ENCODE measurements at regions not wholly inside any gene's neighbourhood (a gene's known extent, or its start where the extent isn't known, plus 50 kb on each side); places are given as distances from the start of the nearest gene placed in this dataset.
A peak's percentile ranks its signal among the peaks of the same experiment; 100 is the strongest.

GRCh38 chr2:235170016-235170415 lies 218.2 kb downstream of the SH3BP4 start:
- DNase-seq (ENCODE audit: low read depth), result peak; percentile 87

DNA sequence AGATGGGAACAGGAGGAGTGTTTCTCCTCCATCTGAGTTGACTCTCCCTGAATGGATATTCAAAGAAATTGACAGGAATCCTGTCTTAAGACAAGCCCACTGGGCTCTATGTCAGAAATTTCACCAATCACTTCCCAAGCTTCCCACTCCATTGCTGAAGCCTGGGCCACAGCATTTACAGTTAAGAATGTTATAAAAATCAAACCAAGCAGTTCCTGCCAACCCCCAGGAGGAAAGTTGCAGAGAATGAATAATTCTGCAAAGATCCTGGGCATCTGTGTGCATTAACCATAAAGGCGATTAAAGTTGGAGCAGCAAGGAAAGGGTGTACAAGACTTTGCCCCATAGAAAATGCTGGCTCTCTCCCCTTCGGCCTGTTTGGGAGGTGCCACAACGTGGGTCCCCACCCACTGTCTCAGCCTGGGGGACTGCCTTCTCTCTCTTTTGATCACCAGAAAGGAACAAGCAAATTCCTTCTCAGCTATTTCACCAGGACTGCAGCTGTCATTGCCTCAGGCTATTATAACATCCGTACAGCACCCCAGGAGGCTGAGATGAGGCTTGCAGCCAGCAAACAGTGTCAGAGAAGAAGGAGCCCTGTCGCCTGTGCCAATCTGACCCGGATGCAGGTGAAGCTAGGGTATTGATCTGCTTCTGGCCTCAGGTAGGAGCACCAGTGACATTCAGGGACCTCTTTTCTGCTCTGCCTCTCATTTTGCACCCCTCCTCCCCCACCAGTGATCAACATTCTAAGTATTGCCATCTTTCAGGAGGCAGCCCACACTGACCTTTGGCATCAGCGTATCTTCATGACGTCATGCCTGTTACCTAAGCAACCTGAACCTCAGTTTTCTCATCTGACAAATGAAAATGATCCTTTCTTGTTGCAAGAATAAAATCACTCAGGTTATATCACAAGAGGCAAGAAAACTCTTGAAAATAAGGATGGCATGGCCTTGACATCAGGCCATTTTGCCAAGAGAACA lies 219.0 kb downstream of the SH3BP4 start:
- DNase-seq (ENCODE audit: low read depth), result peak; percentile 94

DNA sequence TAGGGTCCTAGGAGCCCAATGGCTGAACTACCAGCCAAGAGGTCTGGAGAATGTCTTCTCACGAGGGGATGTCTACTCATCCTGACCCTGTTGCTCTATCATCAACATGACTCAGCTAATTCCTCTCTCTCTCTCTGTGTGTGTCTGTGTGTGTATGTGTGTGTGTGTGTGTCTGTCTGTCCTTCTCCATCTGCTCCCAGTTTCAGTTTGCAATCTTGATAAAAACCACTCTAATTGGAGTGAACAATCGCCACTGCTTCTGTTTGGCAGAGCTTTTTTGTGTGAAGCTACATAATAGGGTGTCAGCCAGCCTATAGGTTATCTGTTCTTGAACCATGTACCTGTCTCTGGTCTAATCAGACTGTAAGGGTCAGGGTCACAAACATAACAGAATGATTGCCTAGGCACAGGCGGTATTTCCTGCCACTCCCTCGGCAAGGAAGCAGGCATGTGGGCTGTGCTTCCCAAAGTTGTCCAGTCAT lies 219.8 kb downstream of the SH3BP4 start:
- peak; percentile 89 for DNase-seq (ENCODE audit: low read depth)

DNA sequence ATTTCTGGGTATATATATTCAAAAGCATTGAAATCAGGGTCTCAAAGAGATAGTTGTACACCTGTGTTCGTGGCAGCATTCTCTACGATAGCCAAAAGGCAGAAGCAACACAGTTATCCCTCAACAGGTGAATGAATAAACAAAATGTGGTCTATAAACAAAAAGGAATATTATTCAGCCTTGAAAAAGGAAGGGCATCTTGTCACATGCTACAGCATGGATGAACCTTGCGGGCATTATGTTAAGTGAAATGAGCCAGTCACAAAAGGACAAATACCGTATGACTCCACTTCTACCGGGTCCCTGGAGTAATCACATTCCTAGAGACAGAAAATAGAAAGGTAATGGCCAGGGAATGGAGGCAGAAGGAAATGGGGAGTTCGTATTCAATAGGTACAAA lies 228.8 kb downstream of the SH3BP4 start:
- DNase-seq (ENCODE audit: low read depth), result no peak

- peak; percentile 19 for DNase-seq (ENCODE audit: low read depth)
These were observed 232.0 kb downstream of the SH3BP4 start for GRCh38 chr2:235183786-235184185.

DNA sequence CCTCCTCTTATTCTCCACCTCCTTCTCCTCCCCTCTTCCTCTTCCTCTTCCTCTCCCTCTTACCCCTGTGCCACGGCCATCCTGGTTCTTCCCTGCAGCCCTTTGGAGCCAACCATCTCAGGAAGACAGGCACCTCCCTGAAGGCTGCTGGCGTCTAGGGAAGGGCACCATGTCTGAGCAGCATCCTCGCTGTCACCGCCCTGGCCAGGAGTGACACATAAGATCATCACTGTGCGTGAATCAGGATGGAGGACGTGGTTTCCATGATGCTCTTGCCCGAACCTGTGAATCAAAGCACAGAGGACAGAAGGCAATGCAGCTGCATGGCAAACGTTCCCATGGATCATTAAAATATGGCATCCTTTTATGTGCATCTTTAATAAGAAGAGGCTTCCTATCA lies 236.0 kb downstream of the SH3BP4 start:
- no peak for DNase-seq (ENCODE audit: low read depth)

- no peak for DNase-seq (ENCODE audit: low read depth)
These were observed 239.7 kb downstream of the SH3BP4 start for GRCh38 chr2:235191486-235191885.

GRCh38 chr2:235191978-235192377 lies 240.2 kb downstream of the SH3BP4 start:
- DNase-seq (ENCODE audit: low read depth), result no peak

DNA sequence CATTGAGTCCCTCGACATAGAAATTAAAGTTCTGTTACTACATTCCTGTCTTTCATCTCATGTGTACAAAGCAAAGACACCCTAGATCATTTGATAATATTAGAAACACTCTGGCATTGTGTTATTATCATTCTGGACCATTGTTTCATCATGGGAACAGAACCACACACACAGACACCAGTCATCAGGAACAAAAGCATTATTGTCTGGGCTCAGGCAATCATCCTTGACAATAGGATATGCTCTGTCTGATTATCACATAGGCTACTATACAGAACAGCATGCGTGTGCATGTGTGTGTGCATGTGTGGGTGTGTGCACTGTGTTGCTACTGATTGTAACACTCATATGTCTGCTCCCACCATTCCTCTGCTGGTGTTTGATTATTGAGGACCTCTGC lies 242.5 kb downstream of the SH3BP4 start:
- no peak for DNase-seq (ENCODE audit: low read depth)

DNA sequence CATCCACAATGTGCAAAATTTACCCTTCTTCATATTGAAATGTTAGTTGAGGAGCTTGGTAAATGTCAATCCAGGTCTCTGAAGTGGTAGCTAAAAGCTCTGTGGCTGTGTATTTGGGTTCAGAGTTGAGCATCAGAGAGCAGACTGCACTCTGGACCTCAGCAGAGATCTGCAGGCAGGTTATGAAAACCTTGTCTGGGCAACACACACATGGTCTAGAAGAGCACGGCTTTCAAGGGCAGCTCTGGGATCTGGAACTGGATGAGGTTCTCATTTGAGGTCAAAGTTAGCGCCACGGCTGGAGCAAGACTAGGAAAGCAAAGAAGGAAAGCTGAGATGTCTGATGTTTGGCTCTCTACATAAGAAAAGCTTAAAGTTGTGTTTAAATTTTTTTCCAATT lies 243.0 kb downstream of the SH3BP4 start:
- no peak for DNase-seq (ENCODE audit: low read depth)

DNA sequence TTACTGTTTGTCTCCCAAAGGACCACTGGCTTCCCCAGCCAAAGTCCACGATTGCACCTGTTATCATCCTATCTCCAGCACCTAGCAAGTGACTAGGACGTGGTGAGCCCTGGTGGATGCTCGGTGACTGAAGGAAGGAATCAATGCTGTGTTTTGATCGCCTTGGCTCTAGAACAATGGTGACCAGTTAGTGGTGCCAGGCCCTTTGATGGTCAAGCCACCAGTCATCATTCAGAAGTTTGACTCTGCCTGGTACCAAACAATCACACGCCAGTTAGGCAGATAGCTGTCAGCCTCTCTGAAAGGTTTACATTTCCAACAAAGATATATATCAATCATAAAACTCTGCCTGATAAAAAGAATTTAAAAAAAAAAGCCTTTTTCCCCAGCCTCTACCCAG lies 244.1 kb downstream of the SH3BP4 start:
- no peak for DNase-seq (ENCODE audit: low read depth)

DNA sequence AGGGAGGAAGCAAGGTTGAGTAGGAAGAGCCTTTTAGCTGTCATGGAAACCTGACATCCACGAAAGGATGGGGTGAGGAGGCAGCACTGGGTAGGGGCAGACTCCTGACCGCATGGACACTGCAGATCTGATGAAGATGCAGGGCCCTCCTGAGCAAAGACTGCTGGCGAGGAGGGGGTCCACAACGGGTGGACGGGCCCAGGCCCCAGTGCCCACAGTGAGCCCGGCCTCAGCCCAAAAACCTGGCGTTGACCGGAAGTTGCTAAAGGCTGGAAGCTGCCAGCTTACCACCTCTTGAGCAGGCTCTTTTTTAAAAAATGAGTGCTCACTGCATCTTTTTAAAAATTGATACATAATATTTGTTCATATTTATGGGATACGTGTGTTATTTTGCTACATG lies 247.3 kb downstream of the SH3BP4 start:
- no peak for DNase-seq (ENCODE audit: low read depth)

DNA sequence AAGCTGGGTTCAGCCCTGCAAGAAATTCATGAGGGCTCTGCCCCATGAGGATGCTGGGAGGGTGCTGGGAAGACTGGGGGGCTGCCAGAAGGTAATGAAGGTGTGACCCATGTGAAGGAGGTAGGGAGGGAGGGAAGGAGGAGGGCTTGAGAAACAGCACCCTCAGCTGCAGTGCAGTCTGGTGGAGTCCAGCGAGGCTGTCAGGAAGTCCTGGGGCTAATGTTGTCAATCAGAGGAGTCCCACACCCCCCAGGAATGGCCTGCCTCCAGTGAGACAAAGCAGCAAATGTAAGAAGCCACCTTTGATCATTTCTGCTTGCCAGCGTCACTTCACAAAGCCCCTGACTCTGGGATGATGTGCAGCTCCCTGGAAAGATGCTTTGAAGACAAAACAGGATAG lies 248.4 kb downstream of the SH3BP4 start:
- no peak for DNase-seq (ENCODE audit: low read depth)

DNA sequence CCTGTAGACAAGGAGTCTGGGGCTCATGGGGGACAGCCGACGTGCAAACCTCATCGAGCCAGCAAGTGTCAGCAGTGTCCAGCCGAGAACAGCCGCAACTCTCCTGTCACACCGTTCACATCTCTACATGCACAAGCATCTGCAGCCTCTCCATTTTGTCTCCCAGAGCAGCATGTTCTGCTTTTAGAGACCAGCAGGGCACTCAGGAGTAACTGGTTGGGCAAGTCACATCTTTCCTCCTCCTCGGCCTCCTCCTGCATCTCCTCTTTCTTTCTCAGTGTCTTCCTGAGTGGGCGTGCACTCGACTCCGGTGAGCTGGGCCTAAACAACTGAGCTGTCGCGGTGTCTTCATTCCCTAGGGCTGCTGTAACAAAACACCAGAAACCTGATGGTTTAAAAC lies 249.9 kb downstream of the SH3BP4 start:
- DNase-seq (ENCODE audit: low read depth), result no peak

- DNase-seq (ENCODE audit: low read depth), result peak; percentile 28
These were observed 253.1 kb downstream of the SH3BP4 start for GRCh38 chr2:235204948-235205347.

- no peak for DNase-seq (ENCODE audit: low read depth)
These were observed 254.6 kb downstream of the SH3BP4 start for GRCh38 chr2:235206399-235206798.

- no peak for DNase-seq (ENCODE audit: low read depth)
These were observed 255.3 kb downstream of the SH3BP4 start for GRCh38 chr2:235206980-235207579.

DNA sequence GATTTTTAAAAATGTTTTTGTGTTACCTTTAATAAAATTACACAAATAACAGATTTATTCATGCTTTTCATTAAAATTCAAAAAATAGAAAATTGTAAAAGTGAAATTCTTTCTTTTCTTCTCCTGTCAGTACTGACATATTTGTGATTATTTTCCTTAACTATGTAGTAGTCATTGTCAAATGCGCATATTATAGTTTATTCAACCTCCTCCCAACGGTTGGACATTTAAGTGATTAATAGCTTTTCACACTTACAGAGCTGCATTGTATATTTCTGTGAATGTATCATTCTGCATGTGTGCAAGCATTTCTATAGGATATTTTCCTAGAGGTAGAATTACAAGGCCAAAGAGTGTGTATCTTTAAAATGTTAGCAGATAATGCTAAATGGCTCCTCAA lies 259.2 kb downstream of the SH3BP4 start:
- no peak for DNase-seq (ENCODE audit: low read depth)

GRCh38 chr2:235212501-235213158 lies 260.8 kb downstream of the SH3BP4 start:
- no peak for DNase-seq (ENCODE audit: low read depth)

GRCh38 chr2:235215248-235215647 lies 263.4 kb downstream of the SH3BP4 start:
- no peak for DNase-seq (ENCODE audit: low read depth)

DNA sequence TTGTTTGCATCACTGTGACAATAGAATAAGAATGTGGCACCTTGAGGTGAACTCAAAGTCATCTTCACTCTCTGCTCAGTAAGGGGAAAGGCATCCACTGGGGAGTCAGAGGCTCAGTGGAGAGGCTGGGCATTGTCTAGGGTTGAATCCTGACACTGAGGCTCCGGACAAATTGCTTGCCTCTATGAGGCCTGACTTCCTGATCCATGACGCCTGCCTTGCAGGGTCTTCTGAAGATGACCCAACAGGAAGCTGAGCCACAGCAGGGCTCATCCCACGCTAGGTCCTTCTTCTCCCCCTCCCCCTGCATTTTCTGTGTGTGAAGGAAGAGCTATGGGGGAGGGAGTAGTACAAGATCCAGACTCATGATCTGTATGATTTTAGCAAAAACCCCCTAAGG lies 265.1 kb downstream of the SH3BP4 start:
- peak; percentile 75 for DNase-seq (ENCODE audit: low read depth)

- peak; percentile 25 for DNase-seq (ENCODE audit: low read depth)
These were observed 266.0 kb downstream of the SH3BP4 start for GRCh38 chr2:235217846-235218245.

DNA sequence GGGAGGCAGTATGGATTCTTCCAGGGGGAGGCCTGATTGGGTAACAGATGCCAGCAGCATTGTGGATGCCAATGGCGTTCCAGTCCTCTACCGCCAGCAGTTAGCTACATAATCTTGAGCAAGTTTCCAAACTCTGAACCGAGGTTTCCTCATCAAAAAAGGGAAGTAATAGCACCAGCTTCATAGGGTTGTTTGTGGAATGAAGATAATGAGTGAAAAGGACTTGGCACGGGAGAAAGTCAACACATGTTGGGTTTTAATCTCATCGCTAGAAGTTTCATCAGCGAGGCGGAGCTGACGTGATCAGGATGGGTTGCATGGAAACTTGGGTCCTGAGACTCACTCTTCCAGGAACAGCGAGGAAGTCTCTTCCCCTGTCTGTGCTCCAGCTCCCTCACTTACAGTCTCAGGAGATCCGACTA lies 266.7 kb downstream of the SH3BP4 start:
- no peak for DNase-seq (ENCODE audit: low read depth)
